ENCODE measurements at regions not wholly inside any gene's neighbourhood (a gene's known extent, or its start where the extent isn't known, plus 50 kb on each side); places are given as distances from the start of the nearest gene placed in this dataset.

DNA sequence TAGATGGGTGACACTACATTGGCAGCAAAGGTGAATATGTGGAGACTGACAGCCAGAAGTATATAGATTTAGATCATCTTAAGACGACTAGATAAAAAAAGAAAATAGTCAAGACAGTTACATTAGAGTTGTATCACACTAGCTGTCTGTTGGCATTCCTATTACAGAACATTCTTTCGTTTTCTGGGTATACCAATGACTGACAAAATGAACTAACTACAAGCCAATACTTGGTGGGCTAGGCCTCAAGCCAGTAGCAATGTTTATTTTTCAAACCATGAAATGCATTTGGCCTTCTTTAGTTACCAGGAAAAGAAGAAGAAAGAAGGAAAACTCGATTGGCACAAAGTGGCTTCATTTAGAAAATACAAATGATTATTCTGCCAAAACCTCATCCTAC is 944.9 kb upstream of the ZEB2 start:
- no peak overlapping the region for H3K9ac ChIP-seq (ENCODE audit: extremely low read depth, insufficient read length, low read length)

More for the DNA sequence above, 944.9 kb upstream of the ZEB2 start:
- DNase-seq: no peak
- Histone ChIP-seq H3K23me2 (ENCODE audit: insufficient read length, low read depth, low read length, poor library complexity, severe bottlenecking) (no peaks in the 10 kb centered on the region), H3K18ac (ENCODE audit: insufficient read length, low read depth, low read length) (no peak overlapping the region), H3T11ph (ENCODE audit: low read length) (no peak overlapping the region), H4K20me1 (ENCODE audit: control insufficient read depth, insufficient read depth, insufficient read length) (no peaks in the 10 kb centered on the region), H3K4ac (ENCODE audit: low read depth, low read length) (no peak overlapping the region), H3K23ac (ENCODE audit: insufficient read length, low read depth, low read length) (no peak overlapping the region), H3K4me2 (ENCODE audit: insufficient read depth, insufficient read length, low read length) (no peak overlapping the region), H3K14ac (ENCODE audit: insufficient read depth, low read length) (no peak overlapping the region), H2AFZ (ENCODE audit: low read length) (no peak overlapping the region), H4K5ac (ENCODE audit: insufficient read length, low read depth, low read length) (no peak overlapping the region), H2AK5ac (ENCODE audit: insufficient read length, low read length) (no peak overlapping the region), H2BK15ac (ENCODE audit: low read depth, low read length) (no peak overlapping the region), H3K79me2 (ENCODE audit: insufficient read depth, low read length) (no peaks in the 10 kb centered on the region), H3K56ac (ENCODE audit: insufficient read length, low read depth, low read length) (no peak overlapping the region), H4K8ac (replicated peaks; ENCODE audit: insufficient read length, low read depth, low read length) (no peak overlapping the region), H2BK120ac (ENCODE audit: low read depth, low read length, poor library complexity, severe bottlenecking) (no peak overlapping the region), H3K9me3 (ENCODE audit: control insufficient read depth, low read depth, low read length) (no peaks in the 10 kb centered on the region), H2BK20ac (ENCODE audit: low read depth, low read length, poor library complexity, severe bottlenecking) (no peak overlapping the region), H4K91ac (ENCODE audit: insufficient read length, low read depth, low read length) (no peak overlapping the region), H3K27ac (ENCODE audit: insufficient read length, low read depth, low read length) (no peak overlapping the region), H2BK5ac (ENCODE audit: insufficient read length, low read length) (no peak overlapping the region), H3K27me3 (ENCODE audit: insufficient read depth, low read length) (no peaks in the 10 kb centered on the region), H2BK12ac (ENCODE audit: insufficient read length, low read depth, low read length) (no peak overlapping the region), H3K4me1 (ENCODE audit: insufficient read depth, low read length) (no peaks in the 10 kb centered on the region), H3K79me1 (ENCODE audit: insufficient read depth, low read depth, low read length, poor library complexity, severe bottlenecking) (no peaks in the 10 kb centered on the region)
- TF ChIP-seq, protein P1, sequence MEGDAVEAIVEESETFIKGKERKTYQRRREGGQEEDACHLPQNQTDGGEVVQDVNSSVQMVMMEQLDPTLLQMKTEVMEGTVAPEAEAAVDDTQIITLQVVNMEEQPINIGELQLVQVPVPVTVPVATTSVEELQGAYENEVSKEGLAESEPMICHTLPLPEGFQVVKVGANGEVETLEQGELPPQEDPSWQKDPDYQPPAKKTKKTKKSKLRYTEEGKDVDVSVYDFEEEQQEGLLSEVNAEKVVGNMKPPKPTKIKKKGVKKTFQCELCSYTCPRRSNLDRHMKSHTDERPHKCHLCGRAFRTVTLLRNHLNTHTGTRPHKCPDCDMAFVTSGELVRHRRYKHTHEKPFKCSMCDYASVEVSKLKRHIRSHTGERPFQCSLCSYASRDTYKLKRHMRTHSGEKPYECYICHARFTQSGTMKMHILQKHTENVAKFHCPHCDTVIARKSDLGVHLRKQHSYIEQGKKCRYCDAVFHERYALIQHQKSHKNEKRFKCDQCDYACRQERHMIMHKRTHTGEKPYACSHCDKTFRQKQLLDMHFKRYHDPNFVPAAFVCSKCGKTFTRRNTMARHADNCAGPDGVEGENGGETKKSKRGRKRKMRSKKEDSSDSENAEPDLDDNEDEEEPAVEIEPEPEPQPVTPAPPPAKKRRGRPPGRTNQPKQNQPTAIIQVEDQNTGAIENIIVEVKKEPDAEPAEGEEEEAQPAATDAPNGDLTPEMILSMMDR (conservative IDR thresholded peaks at IDR 0.05): no peak
- no CpG with 5 or more reads among the region's 3 CpGs for WGBS (ENCODE audit: extremely low coverage, insufficient read length, low lambda C conversion rate)
- Mint-ChIP-seq H3K4me3 (no peak overlapping the region), H3K9me3 (no peaks in the 10 kb centered on the region), H3K27ac (no peak overlapping the region), H3K4me1 (no peaks in the 10 kb centered on the region), H3K36me3 (ENCODE audit: insufficient read depth in 1 of 3, low read depth in 3 of 3) (peaks cover 0 to 2% (median 0%) of the 10 kb centered on the region in 3 experiments; a peak in 1 of 7 replicates), H3K27me3 (ENCODE audit: low read depth) (no peaks in the 10 kb centered on the region)
